SK-N-SH (cell line): ENCODE measurements at regions not wholly inside any gene's neighbourhood (a gene's known extent, or its start where the extent isn't known, plus 50 kb on each side); places are given as distances from the start of the nearest gene placed in this dataset.
A peak's percentile ranks its signal among the peaks of the same experiment; 100 is the strongest.

Experiments
- CTCF ChIA-PET: fragments of 300-600, 350-600 bp; formaldehyde crosslinking; extraction: SDS; loops from one replicate; lab custom pipeline; 2021; lab: Yijun Ruan, JAX
- POLR2A ChIA-PET: fragments of 350-600 bp; sonication (Branson Sonifier 250); formaldehyde crosslinking; extraction: SDS; loops from one replicate; lab custom pipeline; 2020; ENCODE audit warnings: antibody characterized with exemption, inconsistent platforms; lab: Yijun Ruan, JAX
- DNase-seq: peaks from one replicate; pipeline ENCODE4 v3.0.0; 2012
- H2AFZ ChIP-seq: fragments of 200-600 bp; sonication (generic); 2 replicates; pipeline ENCODE4 v1.8.1; 2016; ENCODE audit warnings: antibody characterized with exemption, mild to moderate bottlenecking, low read depth
- H3F3A ChIP-seq: fragments of 200-600 bp; sonication (generic); replicated peaks from 2 replicates; pipeline ENCODE3; 2016; ENCODE audit warnings: antibody characterized with exemption, mild to moderate bottlenecking; ENCODE audit not compliant: insufficient read depth
- H3K27ac ChIP-seq, 2 experiments: fragments of 200-500 bp in 1 of 2; fragments of 200-600 bp in 1 of 2; sonication (Bioruptor generic) in 1 of 2; sonication (generic), shearing (Covaris generic) in 1 of 2; 2 replicates each; pipeline versions ENCODE4 v1.5.1 to v1.6.1; 2014 to 2016; ENCODE audit warnings: low read depth in 2 of 2, inconsistent platforms in 1 of 2, low read length in 1 of 2, mild to moderate bottlenecking in 1 of 2, mixed read lengths in 1 of 2
- H3K27me3 ChIP-seq: fragments of 200-600 bp; sonication (generic), shearing (Covaris generic); 2 replicates; pipeline ENCODE4 v1.6.1; 2016; ENCODE audit warnings: mixed run types; ENCODE audit not compliant: insufficient read depth
- H3K36me3 ChIP-seq, 2 experiments: fragments of 200-500 bp in 1 of 2; fragments of 200-600 bp in 1 of 2; sonication (Bioruptor generic) in 1 of 2; sonication (generic) in 1 of 2; replicated peaks in 1 of 2; 2 replicates each; pipeline versions ENCODE3 to v1.5.1; 2014 to 2016; ENCODE audit warnings: low read length in 1 of 2, mild to moderate bottlenecking in 1 of 2; ENCODE audit not compliant: insufficient read depth in 2 of 2, control insufficient read depth in 1 of 2
- H3K4me1 ChIP-seq, 2 experiments: fragments of 200-500 bp in 1 of 2; fragments of 200-600 bp in 1 of 2; sonication (Bioruptor generic) in 1 of 2; sonication (generic), shearing (Covaris generic) in 1 of 2; 2 replicates each; pipeline versions ENCODE4 v1.5.1 to v1.6.1; 2014 to 2016; ENCODE audit warnings: low read depth in 1 of 2, low read length in 1 of 2, mixed run types in 1 of 2; ENCODE audit not compliant: insufficient read depth in 2 of 2, control insufficient read depth in 1 of 2
- H3K4me2 ChIP-seq: fragments of 200-600 bp; sonication (generic), shearing (Covaris generic); 2 replicates; pipeline ENCODE4 v1.6.1; 2017; ENCODE audit warnings: mixed run types
- H3K4me3 ChIP-seq, 2 experiments: fragments of 200-500 bp in 1 of 2; fragments of 200-600 bp in 1 of 2; sonication (Bioruptor generic) in 1 of 2; sonication (generic), shearing (Covaris generic) in 1 of 2; 2 replicates each; pipeline versions ENCODE4 v1.5.1 to v1.8.1; 2014 to 2016; ENCODE audit warnings: low read depth in 2 of 2, inconsistent platforms in 1 of 2, low read length in 1 of 2, mild to moderate bottlenecking in 1 of 2, mixed read lengths in 1 of 2, moderate library complexity in 1 of 2
- H3K79me2 ChIP-seq: fragments of 200-600 bp; sonication (generic); 2 replicates; pipeline ENCODE4 v1.8.1; 2017; ENCODE audit warnings: mild to moderate bottlenecking; ENCODE audit not compliant: insufficient read depth
- H3K9ac ChIP-seq: fragments of 200-600 bp; sonication (generic); 2 replicates; pipeline ENCODE4 v1.6.1; 2017; ENCODE audit warnings: mixed run types
- H3K9me2 ChIP-seq: fragments of 200-600 bp; sonication (generic); 2 replicates; pipeline ENCODE4 v1.6.1; 2017; ENCODE audit warnings: mixed run types
- H3K9me3 ChIP-seq: fragments of 200-600 bp; sonication (generic); 2 replicates; pipeline ENCODE4 v1.6.1; 2017; ENCODE audit warnings: mixed run types, mild to moderate bottlenecking, moderate library complexity
- H4K20me1 ChIP-seq: fragments of 200-600 bp; sonication (generic); 2 replicates; pipeline ENCODE4 v1.6.1; 2017; ENCODE audit warnings: mild to moderate bottlenecking, mixed run types; ENCODE audit not compliant: insufficient read depth
- CHD2 ChIP-seq: fragments of 150-350 bp; IDR thresholded peaks from 2 replicates; pipeline ENCODE4 v1.6.1; 2018; ENCODE audit warnings: low read length; ENCODE audit not compliant: partially characterized antibody
- EZH2phosphoT487 ChIP-seq: fragments of 200-600 bp; sonication (generic); IDR thresholded peaks from 2 replicates; pipeline ENCODE4 v1.6.1; 2017; ENCODE audit warnings: low read depth, mixed run types, mild to moderate bottlenecking, antibody characterized with exemption, moderate library complexity, borderline replicate concordance
- FOSL2 ChIP-seq: IDR thresholded peaks from 2 replicates; pipeline ENCODE4 v1.4.0; 2012; ENCODE audit warnings: low read depth, mild to moderate bottlenecking, moderate library complexity, borderline replicate concordance
- FOXJ3 ChIP-seq: sonication (generic); formaldehyde crosslinking; IDR thresholded peaks from 2 replicates; pipeline ENCODE4 v1.5.1; 2020; ENCODE audit warnings: mild to moderate bottlenecking, missing genetic modification reagents
- FOXM1 ChIP-seq: IDR thresholded peaks from 2 replicates; pipeline ENCODE4 v1.4.0; 2012; ENCODE audit warnings: low read depth, mild to moderate bottlenecking
- GABPA ChIP-seq: IDR thresholded peaks from 2 replicates; pipeline ENCODE4 v1.4.0; 2012; ENCODE audit warnings: low read depth, mild to moderate bottlenecking
- MXI1 ChIP-seq: IDR thresholded peaks from 2 replicates; pipeline ENCODE4 v1.6.1; 2012; ENCODE audit warnings: mild to moderate bottlenecking, low read depth, low read length, improper control_type of control experiment
- NFIC ChIP-seq: IDR thresholded peaks from 2 replicates; pipeline ENCODE4 v1.4.0; 2012; ENCODE audit warnings: borderline replicate concordance
- NRF1 ChIP-seq: IDR thresholded peaks from 2 replicates; pipeline ENCODE4 v1.6.1; 2012; ENCODE audit warnings: low read depth, mild to moderate bottlenecking, low read length
- POLR2AphosphoS5 ChIP-seq: IDR thresholded peaks from 2 replicates; pipeline ENCODE4 v1.6.1; 2012; ENCODE audit warnings: low read depth, low read length
- RAD21 ChIP-seq: IDR thresholded peaks from 2 replicates; pipeline ENCODE4 v1.6.1; 2012; ENCODE audit warnings: mild to moderate bottlenecking, low read length
- REST ChIP-seq: IDR thresholded peaks from 2 replicates; pipeline ENCODE4 v1.6.1; 2012; ENCODE audit warnings: mild to moderate bottlenecking, low read depth, low read length, moderate library complexity
- RFX5 ChIP-seq: IDR thresholded peaks from 2 replicates; pipeline ENCODE4 v1.6.1; 2012; ENCODE audit warnings: mild to moderate bottlenecking, improper control_type of control experiment, low read length
- RXRA ChIP-seq: IDR thresholded peaks from 2 replicates; pipeline ENCODE4 v1.4.0; 2012; ENCODE audit warnings: low read depth, mild to moderate bottlenecking, borderline replicate concordance
- SMC3 ChIP-seq: IDR thresholded peaks from 2 replicates; pipeline ENCODE4 v1.6.1; 2012; ENCODE audit warnings: low read depth, low read length, improper control_type of control experiment
- YY1 ChIP-seq: IDR thresholded peaks from 2 replicates; pipeline ENCODE4 v1.4.0; 2012; ENCODE audit warnings: low read depth, mild to moderate bottlenecking
- WGBS: methylation state at CpG from one replicate; pipeline ENCODE4 v1.1.6; 2017; ENCODE audit warnings: low lambda C conversion rate; 5-methylcytosine and 5-hydroxymethylcytosine counted together
- TF ChIP-seq, protein P1 (sequence below): fragments of 150-350 bp; IDR thresholded peaks from 2 replicates; pipeline ENCODE4 v1.6.1; 2016; ENCODE audit warnings: mild to moderate bottlenecking, low read depth, low read length
- TF ChIP-seq, protein P2 (sequence below): IDR thresholded peaks from 2 replicates; pipeline ENCODE4 v1.4.0; 2012; ENCODE audit warnings: low read depth
- TF ChIP-seq, protein P3 (sequence below): IDR thresholded peaks from 2 replicates; pipeline ENCODE4 v1.4.0; 2012; ENCODE audit warnings: low read depth, borderline replicate concordance

GRCh38 chr10:88207121-88207546, 343.7 kb downstream of the PTEN start (continued):
- TF ChIP-seq REST (no peak), CHD2 (no peak), MXI1 (no peak; the same call in 1 of the 2 replicates), POLR2AphosphoS5 (peak; percentile 72; the same call in 1 of the 2 replicates), FOSL2 (peak; percentile 7; the same call in 1 of the 2 replicates), GABPA (no peak), FOXJ3 (no peak), YY1 (no peak), NRF1 (no peak), EZH2phosphoT487 (no peak), RXRA (no peak), RAD21 (peak; percentile 33), RFX5 (no peak), SMC3 (no peak)
- TF ChIP-seq, protein P1, sequence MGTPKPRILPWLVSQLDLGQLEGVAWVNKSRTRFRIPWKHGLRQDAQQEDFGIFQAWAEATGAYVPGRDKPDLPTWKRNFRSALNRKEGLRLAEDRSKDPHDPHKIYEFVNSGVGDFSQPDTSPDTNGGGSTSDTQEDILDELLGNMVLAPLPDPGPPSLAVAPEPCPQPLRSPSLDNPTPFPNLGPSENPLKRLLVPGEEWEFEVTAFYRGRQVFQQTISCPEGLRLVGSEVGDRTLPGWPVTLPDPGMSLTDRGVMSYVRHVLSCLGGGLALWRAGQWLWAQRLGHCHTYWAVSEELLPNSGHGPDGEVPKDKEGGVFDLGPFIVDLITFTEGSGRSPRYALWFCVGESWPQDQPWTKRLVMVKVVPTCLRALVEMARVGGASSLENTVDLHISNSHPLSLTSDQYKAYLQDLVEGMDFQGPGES = no peak
- TF ChIP-seq, protein P2, sequence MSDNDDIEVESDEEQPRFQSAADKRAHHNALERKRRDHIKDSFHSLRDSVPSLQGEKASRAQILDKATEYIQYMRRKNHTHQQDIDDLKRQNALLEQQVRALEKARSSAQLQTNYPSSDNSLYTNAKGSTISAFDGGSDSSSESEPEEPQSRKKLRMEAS = no peak; the same call in 1 of the 2 replicates

DNA sequence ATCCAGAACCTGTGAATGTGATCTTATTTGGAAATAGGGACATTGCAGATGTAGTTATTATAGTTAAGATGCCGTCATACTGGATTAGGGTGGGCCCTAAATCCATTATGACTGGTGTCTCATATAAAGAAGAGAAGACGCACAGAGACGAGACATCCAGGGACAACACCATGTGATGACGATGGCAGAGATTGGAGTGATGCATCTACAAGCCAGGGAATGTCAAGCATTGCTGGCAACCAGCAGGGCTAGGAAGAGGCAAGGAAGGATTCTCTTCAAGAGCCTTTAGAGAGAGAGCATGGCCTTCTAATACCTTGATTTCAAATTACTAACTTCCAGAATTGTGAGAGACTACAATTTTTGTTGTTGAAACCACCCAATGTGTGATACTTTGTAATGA, 345.8 kb downstream of the PTEN start:
- Histone ChIP-seq H3K36me3 (no peaks in the 10 kb centered on the region), H3K9ac (no peak overlapping the region), H4K20me1 (no peaks in the 10 kb centered on the region), H2AFZ (no peak overlapping the region), H3F3A (no peaks in the 10 kb centered on the region), H3K27me3 (no peaks in the 10 kb centered on the region), H3K9me2 (no peaks in the 10 kb centered on the region), H3K27ac (peak overlapping the region in 1 of 2 experiments; percentile 16; a peak in 1 of 4 replicates), H3K79me2 (no peaks in the 10 kb centered on the region), H3K4me1 (peaks cover 0 to 26% of the 10 kb centered on the region in 2 experiments; a peak in 3 of 4 replicates), H3K9me3 (no peaks in the 10 kb centered on the region), H3K4me3 (no peak overlapping the region), H3K4me2 (no peak overlapping the region)
- no peak for TF ChIP-seq RFX5
- TF ChIP-seq, protein P3, sequence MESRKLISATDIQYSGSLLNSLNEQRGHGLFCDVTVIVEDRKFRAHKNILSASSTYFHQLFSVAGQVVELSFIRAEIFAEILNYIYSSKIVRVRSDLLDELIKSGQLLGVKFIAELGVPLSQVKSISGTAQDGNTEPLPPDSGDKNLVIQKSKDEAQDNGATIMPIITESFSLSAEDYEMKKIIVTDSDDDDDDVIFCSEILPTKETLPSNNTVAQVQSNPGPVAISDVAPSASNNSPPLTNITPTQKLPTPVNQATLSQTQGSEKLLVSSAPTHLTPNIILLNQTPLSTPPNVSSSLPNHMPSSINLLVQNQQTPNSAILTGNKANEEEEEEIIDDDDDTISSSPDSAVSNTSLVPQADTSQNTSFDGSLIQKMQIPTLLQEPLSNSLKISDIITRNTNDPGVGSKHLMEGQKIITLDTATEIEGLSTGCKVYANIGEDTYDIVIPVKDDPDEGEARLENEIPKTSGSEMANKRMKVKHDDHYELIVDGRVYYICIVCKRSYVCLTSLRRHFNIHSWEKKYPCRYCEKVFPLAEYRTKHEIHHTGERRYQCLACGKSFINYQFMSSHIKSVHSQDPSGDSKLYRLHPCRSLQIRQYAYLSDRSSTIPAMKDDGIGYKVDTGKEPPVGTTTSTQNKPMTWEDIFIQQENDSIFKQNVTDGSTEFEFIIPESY = no peak
- no peak for TF ChIP-seq CHD2
- no peak for TF ChIP-seq NFIC
- no peak for TF ChIP-seq FOXM1
- 94% methylated on average over 4 of the region's 4 CpGs for WGBS
- ChIA-PET CTCF (interaction anchor here (2.4 kb wide), 1 partner anchor 180 kb away, joined by 9 read pairs; no protein-coding TSS in a partner anchor), POLR2A (no interaction called here)
- no peak for DNase-seq
